NCI-H2107 treated with DMSO at 0.1 percent for 48 hours (cell line): ENCODE measurements at regions not wholly inside any gene's neighbourhood (a gene's known extent, or its start where the extent isn't known, plus 50 kb on each side); places are given as distances from the start of the nearest gene placed in this dataset.

Experiments
- DNase-seq: peaks from one replicate; lab custom pipeline; 2025; ENCODE audit not compliant: unreplicated experiment; lab: John Stamatoyannopoulos, UW

DNA sequence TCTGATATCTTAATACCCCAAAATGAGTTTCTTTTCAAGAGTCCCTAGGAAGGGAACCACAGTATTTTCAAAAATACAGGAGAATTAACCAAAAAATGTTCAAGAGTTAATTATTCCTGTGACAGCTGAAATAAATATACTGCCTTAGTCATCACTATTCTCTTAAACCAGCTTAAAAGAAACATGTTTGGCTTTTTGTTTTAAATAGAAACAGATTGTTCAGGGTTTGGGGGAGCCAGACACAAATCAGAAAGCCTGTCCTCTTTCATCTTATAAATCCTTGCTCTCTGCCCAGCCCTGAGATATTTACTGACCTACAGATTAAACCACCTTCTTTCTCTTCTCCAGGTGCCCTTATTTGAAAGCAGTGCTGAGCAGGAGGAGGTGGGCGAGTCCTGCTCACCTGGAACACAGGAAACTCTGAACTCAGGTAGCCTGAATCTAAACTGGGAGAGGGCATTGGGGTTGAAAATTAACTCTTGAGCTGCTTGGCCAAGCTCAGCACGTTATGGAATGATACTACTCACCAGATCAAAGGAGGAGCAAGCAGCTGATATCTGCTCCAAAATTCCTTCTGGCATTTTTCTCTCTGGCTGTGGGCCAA lies 84.1 kb upstream of the SPRED1 start:
- no peak for DNase-seq

DNA sequence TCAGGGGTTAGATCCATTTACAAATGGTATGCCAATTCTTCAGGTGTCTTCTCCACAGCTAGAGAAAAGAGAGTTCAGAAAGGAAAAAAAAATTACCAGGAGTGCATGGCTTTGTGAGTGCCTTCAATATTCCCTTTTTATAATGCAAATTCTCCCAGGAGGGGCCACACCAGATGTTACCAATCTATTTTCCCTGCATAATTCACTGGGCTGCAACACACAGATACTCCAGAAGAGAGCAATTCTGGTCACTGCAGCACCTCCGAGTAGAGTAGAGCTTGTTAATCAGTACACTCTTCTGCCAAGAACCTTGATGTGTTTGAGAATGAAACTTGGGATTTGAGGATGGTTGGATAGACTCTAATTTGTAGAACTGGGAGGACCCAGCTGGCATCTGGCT lies 80.7 kb upstream of the SPRED1 start:
- no peak for DNase-seq

DNA sequence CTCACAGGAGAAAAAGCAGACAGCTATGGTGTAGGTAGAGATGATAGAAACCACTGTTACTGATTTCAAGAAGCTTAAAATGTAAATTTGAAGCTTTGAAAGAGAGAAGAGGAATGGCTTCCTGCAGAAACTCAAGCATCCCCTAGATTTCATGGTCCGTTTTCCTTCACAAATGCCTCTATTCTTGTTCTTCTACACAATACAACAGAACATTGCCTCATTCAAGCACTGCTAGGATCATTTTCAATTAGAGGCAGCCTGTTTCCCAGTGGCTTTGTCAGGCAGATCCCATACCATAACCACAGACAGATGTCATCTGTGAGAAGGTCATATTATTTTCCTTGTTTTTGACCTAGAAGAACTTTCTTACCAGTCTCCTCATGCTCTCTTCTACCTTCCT lies 77.9 kb upstream of the SPRED1 start:
- no peak for DNase-seq

DNA sequence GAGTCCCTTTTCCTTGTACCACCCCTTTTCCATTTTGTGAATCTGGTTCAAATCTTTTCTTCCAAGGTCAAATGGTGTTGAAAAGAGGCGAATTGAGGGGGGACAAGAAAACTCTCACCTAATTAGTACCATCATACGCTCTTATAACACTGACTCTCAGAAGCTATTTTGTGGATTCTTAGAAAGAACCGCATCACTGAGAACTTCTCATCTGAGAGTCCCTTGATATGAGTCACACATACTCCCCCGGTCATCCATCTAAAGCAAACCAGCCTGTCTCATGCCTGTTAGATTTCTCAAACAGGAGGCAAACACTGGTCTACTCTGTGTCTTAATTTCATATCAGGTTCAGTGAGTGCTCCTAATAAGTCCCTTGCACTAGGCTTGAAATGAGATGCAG lies 76.5 kb upstream of the SPRED1 start:
- no peak for DNase-seq

DNA sequence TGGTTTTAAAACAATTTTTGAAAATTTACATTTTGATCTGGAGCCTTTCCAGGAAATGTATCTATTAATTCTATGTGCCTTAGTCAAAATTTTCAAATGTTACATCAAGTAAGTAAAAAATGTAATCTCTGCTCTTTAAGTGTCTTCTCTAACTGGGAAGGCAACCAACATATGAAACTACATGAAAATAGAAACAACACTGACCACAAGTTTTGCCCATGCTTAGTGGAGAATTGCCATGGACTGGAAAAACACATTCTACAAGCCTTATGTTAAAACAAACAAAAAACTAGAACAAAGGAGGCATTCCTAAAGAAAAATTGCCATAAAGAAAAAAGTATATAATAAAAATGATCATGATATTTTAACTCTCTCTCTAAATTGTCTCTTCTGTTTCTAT lies 75.9 kb upstream of the SPRED1 start:
- no peak for DNase-seq

DNA sequence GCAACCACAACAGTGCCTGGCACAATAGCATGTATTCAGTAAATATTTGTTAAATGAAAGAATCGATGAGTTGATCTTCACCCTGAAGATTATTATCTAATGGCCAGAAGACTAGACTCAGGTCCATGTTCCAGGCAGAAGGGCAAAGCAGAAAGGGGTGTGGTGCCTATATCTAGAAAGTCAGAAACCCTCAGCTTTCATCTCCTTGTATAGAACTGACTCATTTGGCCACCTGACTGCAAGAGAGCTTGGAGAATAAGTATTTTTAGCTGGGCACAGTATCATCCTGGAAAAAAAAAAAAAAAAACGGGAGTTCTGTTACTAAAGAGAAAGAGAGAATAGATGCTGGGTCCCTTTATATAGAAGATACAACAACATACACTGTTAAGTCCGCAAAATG lies 69.7 kb upstream of the SPRED1 start:
- no peak for DNase-seq

DNA sequence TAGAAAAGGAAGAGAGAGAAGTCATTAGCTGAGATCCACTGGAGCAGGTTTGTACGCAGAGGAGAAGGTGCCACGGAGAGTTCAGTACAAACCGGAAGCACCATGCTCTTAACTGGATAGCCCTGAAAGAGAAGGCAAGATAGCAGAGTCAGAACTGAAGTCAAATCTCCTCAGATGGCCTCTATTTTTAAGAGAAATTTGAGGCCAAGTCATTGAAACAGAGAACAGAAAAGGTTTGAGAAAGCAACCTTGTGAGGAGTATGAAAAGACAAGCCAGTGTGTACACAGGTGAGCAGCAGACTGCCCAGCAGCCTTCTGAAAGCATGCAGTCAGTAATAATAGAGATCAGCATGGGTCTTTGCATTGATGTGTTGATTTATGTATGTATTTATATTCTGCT lies 66.1 kb upstream of the SPRED1 start:
- no peak for DNase-seq

DNA sequence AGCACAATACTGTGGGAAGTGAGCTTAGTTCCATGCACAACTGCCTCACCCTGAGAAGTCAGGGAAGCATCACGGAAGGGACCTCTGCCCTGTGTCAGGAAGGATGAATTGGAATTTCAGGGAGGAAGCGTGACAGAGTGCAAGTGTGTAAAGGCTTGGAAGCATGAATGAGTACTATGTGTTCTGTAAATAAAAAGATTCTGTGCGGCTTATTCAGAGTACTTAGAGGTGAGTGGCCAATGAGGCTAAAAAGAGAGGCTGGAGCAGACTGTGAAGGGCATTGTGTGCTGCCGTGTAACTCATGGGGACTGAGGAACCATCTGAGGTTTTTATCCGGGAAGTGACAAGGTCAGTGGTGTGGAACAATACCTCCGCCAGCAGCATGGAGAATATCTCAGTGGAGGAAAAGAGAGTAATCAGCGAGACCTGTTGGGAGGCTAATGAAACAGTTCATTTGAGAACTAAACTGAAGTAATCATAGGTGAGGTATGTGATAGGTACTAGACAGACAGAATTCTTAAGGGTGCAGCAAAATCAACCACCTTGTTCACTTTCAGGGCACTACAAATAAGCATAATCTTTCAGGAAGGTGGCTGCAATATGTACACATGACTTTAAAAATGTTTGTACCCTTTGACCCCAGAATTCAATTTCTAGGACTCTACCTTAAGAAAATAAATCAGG lies 64.9 kb upstream of the SPRED1 start:
- no peak for DNase-seq

DNA sequence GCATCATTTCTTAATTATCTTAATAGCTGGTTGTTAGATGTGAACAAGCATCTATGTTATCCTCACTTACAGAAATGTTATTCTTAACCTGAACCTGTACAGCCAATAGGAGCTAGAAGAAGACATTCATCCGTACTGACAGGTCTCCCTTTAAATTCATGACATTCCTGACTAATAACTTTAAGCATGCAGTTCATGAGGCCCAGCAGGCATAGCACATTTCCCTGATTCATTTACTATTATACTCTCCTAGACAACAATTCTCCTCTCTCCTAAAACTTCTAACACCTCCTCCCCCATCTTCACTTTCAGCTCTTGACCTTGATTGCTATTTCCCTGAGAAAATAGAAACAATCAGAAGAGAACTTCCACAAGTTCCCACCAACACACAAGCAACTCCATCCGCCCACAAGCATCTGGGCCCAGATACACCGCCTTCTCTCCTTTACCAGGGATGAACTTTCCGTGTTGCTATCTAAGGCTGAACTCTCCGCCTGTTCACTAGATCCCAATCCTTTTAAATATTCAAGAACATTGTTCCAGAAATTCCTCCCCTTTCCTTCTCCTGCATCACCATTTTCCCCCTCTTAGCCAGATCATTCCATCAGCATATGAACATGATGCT lies 62.9 kb upstream of the SPRED1 start:
- DNase-seq = no peak

DNA sequence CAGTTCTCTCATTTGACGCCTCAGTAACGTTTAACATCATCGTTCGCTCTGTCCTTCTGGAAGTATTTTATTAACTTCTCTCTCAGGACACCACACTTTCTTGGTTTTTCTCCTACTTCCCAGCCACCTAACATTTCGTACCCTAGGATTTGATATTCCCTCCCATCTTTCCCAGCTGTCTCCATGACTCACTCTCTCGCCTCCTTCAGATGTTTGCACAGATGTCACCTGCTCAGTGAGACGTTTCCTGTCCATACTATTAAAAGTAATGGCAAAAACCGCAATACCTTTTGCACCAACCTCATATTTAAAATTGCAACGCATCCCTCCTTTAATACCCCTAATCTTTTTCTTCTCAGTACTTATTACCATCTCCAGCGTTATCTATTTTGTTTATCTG lies 62.1 kb upstream of the SPRED1 start:
- DNase-seq = no peak

DNA sequence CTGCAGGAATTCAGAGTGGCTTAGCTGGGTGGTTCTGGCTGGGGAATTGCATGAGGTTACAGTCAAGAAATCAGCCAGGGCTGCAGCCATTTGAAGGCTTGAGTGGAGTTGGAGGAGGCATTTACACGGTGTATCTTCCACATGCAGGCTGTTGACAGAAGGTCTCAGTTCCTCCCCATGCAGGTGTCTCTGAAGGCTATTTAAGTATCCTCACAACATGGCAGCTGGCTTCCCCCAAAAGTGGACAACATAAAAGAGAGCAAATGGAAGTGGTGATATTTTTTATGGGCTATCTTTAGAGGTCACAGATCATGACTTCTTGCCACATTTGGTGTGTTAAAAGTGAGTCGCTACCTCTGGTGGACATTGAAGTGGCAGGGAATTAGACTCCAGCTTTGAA lies 60.1 kb upstream of the SPRED1 start:
- no peak for DNase-seq

DNA sequence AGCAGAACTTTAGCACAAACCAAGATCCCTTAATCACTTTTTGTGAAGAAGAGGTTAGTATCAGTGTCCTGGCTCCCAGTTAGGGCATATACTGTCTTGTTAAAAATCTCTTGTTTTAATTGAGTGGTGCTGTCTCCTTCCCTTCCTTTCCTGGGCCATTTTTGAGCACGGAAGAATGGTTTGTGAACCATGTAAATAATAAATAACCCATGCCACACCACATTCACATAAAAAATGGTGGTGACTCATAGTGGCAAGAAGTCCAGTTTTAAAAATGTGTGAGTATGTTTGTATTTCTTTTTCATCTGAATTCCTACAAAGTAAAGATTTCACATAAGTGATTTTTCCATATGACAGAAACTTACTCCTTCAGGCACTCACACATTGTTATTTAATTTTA lies 59.1 kb upstream of the SPRED1 start:
- DNase-seq = no peak

DNA sequence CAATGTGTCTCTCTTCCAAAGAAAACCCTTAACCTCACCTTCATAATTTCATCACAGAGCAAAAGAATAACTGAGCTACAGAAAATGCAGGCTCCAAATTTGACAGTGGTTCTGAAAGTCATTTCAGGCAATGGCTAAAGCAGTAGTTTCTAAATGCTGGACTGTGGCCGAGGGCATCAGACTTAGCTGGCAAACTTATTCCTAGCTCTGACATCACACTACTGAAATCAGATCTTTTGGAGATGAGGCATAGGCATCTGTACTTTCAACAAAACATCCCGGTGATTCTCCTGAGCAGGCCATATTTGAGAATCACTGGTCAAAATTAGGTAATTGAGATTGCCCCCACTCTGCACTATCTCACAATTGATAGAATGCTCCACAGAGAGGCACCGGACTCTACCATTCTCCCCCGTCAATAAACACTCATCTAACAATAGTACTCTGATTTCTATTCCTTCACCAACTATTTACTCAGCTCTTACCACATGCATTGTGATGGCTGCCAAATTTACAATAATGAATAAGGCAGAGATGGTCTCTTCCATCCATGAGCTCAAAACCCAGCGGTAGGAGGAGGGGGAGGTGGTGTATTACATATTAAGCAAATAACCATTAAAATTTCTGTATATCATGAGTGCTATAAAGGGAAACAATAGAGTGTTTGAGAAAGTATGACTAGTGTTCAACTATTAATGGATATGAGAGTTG lies 57.3 kb upstream of the SPRED1 start:
- no peak for DNase-seq

DNA sequence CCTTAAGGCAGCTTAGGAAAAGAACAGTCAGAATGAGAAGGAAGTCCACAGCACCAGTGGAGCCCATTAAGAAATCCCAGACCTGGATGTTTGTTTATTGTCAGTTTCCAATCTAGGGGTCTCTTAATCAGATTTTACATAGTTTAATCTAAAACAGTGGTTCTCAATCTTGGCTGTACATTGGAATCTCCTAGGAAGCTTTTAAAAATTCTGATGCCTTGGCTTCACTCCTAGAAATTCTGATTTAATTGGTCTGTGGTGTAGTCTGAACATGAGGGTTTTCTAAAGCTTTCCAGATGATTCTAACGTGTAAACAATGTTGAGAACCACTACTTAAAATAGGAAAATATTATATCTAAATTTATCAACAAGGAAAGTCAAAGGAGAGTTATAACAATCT lies 56.6 kb upstream of the SPRED1 start:
- DNase-seq = no peak

DNA sequence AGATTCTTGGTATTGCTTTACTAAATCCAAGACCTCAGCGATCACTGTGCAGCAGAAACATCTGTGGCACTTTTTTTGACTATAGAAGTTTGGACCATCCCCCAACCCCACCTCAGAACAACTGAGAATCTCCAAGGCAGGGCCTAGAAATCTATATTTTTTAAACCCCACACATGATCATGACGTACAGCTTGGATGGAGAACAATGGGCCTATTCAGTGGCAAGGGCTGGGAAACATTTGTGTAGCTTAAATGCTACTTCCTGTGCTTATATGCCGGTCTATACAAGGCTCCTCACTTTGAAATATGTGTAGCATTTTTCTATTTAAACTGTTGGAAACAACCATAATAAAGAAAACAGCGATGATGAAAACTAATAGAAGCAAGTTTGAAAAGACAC lies 55.1 kb upstream of the SPRED1 start:
- DNase-seq = no peak

DNA sequence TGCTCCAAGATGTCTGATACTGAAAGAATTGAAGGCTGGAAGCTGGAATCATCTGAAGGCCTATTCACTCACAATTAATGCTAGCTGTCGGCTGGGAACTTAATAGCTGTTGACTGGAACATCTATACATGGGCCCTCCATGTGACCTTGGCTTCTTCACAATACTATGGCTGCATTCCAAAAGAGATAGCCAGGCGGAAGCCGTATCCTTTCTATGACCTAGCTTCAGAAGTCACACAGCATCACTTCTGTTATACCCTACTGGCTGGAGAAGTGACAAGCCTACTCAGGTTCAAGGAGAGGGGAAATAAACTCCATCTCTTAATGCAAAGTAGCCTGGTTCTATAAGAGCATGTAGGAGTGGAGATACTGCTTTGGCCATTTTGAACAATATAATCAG lies 50.9 kb upstream of the SPRED1 start:
- DNase-seq = no peak

DNA sequence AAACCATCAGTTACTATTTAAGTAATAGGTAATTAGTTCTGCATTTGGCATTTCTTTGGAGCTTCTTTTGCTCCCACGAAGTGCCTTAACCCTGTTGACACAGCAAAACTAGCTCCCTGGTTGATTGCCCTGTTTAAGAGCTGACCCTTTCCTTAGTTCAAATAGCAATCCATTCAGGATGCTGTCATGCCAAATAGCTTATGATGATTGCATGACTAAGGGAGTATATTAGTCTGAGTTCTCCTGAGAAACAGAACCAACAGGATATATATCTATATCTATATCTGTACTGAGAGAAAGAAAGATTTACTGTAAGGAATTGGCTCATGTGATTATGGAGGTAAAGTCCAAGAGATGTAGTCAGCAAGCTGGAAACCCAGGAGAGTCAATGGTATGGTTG lies 50.3 kb upstream of the SPRED1 start:
- no peak for DNase-seq
